ENCODE measurements at regions not wholly inside any gene's neighbourhood (a gene's known extent, or its start where the extent isn't known, plus 50 kb on each side); places are given as distances from the start of the nearest gene placed in this dataset.

DNA sequence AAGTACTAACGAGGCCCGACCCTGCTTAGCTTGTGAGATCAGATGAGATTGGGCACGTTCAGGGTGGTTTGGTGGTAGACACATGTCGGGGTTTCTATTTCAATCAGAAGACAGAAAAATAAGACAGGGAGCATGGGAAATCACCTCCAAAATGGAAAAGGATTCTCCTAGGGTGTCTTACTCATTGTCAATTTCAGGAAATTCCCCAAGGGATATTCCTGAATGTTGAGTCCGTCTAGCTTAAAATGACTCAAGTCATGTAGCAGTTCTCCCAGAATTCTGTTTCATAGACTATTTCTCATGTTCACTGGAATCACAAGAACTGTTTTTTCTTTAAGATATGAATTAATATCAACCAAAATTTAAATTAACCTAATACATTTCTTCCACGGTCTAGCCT lies 380.1 kb downstream of the EFNB2 start:
- TF ChIP-seq EZH2 (IDR thresholded peaks at IDR 0.05; ENCODE audit: borderline replicate concordance) (no peak), EZH2phosphoT487 (IDR thresholded peaks at IDR 0.05; ENCODE audit: low read depth, severe bottlenecking, unreplicated experiment) (no peak)
- TF ChIP-seq, protein P1, sequence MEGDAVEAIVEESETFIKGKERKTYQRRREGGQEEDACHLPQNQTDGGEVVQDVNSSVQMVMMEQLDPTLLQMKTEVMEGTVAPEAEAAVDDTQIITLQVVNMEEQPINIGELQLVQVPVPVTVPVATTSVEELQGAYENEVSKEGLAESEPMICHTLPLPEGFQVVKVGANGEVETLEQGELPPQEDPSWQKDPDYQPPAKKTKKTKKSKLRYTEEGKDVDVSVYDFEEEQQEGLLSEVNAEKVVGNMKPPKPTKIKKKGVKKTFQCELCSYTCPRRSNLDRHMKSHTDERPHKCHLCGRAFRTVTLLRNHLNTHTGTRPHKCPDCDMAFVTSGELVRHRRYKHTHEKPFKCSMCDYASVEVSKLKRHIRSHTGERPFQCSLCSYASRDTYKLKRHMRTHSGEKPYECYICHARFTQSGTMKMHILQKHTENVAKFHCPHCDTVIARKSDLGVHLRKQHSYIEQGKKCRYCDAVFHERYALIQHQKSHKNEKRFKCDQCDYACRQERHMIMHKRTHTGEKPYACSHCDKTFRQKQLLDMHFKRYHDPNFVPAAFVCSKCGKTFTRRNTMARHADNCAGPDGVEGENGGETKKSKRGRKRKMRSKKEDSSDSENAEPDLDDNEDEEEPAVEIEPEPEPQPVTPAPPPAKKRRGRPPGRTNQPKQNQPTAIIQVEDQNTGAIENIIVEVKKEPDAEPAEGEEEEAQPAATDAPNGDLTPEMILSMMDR (IDR thresholded peaks at IDR 0.05; ENCODE audit: poor library complexity): no peak

All from hepatocyte (in vitro differentiated cells).